K562 (cell line): ENCODE measurements at regions not wholly inside any gene's neighbourhood (a gene's known extent, or its start where the extent isn't known, plus 50 kb on each side); places are given as distances from the start of the nearest gene placed in this dataset.
"Not testable (repeated sequence)": the region's sequence is repeated elsewhere in the genome, so short reads cannot be mapped to it uniquely, and the experiment has no call there.

Experiments used
- ATAC-seq: fragments of 200-7000 bp; cut with Tn5 transposase; 3 replicates; pipeline ENCODE4 v1.9.1; 2020; ENCODE audit warnings: moderate library complexity
- BruUV-seq: library from RNA; stranded (reverse); fragments of 400-500 nt; replicated peaks from 2 replicates; lab custom pipeline; 2021; lab: Mats Ljungman, UMichigan
- CTCF ChIA-PET: fragments of 300-600 bp; formaldehyde crosslinking; extraction: SDS; loops from one replicate; lab custom pipeline; 2021; ENCODE audit warnings: low intra/inter-chr PET ratio; lab: Yijun Ruan, JAX
- POLR2A ChIA-PET: fragments of 300-600, 350-650 bp; sonication (Branson Sonifier 250); formaldehyde crosslinking; extraction: SDS; loops from one replicate; lab custom pipeline; 2021; ENCODE audit warnings: antibody characterized with exemption, inconsistent platforms; lab: Yijun Ruan, JAX
- DNase-seq, 4 experiments: peaks; one replicate each; pipeline versions ENCODE4 v3.0.0 to v3.0.0-alpha.2; 2011 to 2018; ENCODE audit warnings: low spot score in 3 of 4, mixed read lengths in 3 of 4; ENCODE audit errors: extremely low read depth in 1 of 4
- FAIRE-seq: peaks from 2 replicates; lab custom pipeline; 2011; peaks lifted over from hg19 to GRCh38; lab: Jason Lieb, UNC
- H2AFZ ChIP-seq: 2 replicates; pipeline ENCODE4 v1.6.0; 2011; ENCODE audit warnings: low read depth, low read length, control low read depth, inconsistent platforms
- H3K27ac ChIP-seq: fragments of 200-600 bp; 3 replicates; pipeline ENCODE4 v1.8.0; 2011; ENCODE audit warnings: low read depth, mild to moderate bottlenecking, control low read depth, inconsistent platforms, low read length, moderate library complexity, mixed read lengths; ENCODE audit errors: extremely low read depth
- H3K27me3 ChIP-seq, 2 experiments: fragments of 300-600 bp in 1 of 2; 2 replicates in 1 of 2; 3 replicates in 1 of 2; pipeline versions ENCODE4 v1.6.0 to v1.8.0; 2011; ENCODE audit warnings: inconsistent platforms in 2 of 2, low read length in 2 of 2, mild to moderate bottlenecking in 1 of 2, mixed read lengths in 1 of 2, moderate library complexity in 1 of 2; ENCODE audit not compliant: control insufficient read depth in 2 of 2, insufficient read depth in 2 of 2
- H3K36me3 ChIP-seq: fragments of 300-600 bp; 3 replicates; pipeline ENCODE4 v1.8.0; 2011; ENCODE audit warnings: mild to moderate bottlenecking, low read length, inconsistent platforms; ENCODE audit not compliant: control insufficient read depth, insufficient read depth
- H3K4me1 ChIP-seq, 2 experiments: fragments of 200-600 bp in 1 of 2; replicated peaks in 1 of 2; 2 replicates in 1 of 2; 3 replicates in 1 of 2; pipeline versions ENCODE4 v1.5.1 to v1.8.0; 2011; ENCODE audit warnings: inconsistent platforms in 2 of 2, low read length in 2 of 2, mild to moderate bottlenecking in 1 of 2, mixed read lengths in 1 of 2, moderate library complexity in 1 of 2; ENCODE audit not compliant: control insufficient read depth in 2 of 2, insufficient read depth in 2 of 2
- H3K4me2 ChIP-seq: 2 replicates; pipeline ENCODE4 v1.6.1; 2011; ENCODE audit warnings: low read length, control low read depth, inconsistent platforms, mixed read lengths; ENCODE audit not compliant: insufficient read depth
- H3K4me3 ChIP-seq: fragments of 200-600 bp; sonication (generic), shearing (Covaris generic); 2 replicates; pipeline ENCODE4 v1.5.1; 2016; ENCODE audit warnings: control low read depth, inconsistent platforms
- H3K79me2 ChIP-seq: fragments of 200-600 bp; 3 replicates; pipeline ENCODE4 v1.8.0; 2011; ENCODE audit warnings: low read length, inconsistent platforms; ENCODE audit not compliant: control insufficient read depth, insufficient read depth
- H3K9ac ChIP-seq, 2 experiments: 2 replicates each; pipeline versions ENCODE4 v1.6.0 to v1.6.1; 2011; ENCODE audit warnings: low read depth in 2 of 2, low read length in 2 of 2, control low read depth in 1 of 2, inconsistent platforms in 1 of 2, mild to moderate bottlenecking in 1 of 2, mixed read lengths in 1 of 2; ENCODE audit not compliant: insufficient read depth in 1 of 2
- H3K9me1 ChIP-seq: one replicate; pipeline ENCODE4 v1.6.0; 2011; ENCODE audit warnings: inconsistent platforms, mild to moderate bottlenecking, low read length, moderate library complexity; ENCODE audit not compliant: control insufficient read depth, insufficient read depth
- H3K9me3 ChIP-seq: replicated peaks from 2 replicates; pipeline ENCODE4 v1.5.1; 2011; ENCODE audit warnings: low read depth, low read length, inconsistent platforms; ENCODE audit not compliant: control insufficient read depth, insufficient read depth
- H4K20me1 ChIP-seq: replicated peaks from 2 replicates; pipeline ENCODE4 v1.6.1; 2011; ENCODE audit warnings: low read length, inconsistent platforms, mixed read lengths; ENCODE audit not compliant: control insufficient read depth, insufficient read depth
- ATF3 ChIP-seq, 2 experiments: fragments of 450-650 bp in 1 of 2; sonication (generic) in 1 of 2; formaldehyde crosslinking in 1 of 2; IDR thresholded peaks in 1 of 2; conservative IDR thresholded peaks in 1 of 2; 2 replicates each; pipeline versions ENCODE4 v1.6.1 to v1.8.1; 2016 to 2023; ENCODE audit warnings: mild to moderate bottlenecking in 2 of 2, moderate library complexity in 2 of 2, inconsistent platforms in 1 of 2, missing genetic modification reagents in 1 of 2
- BACH1 ChIP-seq: fragments of 200-800 bp; sonication (Bioruptor generic); IDR thresholded peaks from 2 replicates; pipeline ENCODE4 v1.6.1; 2016; ENCODE audit warnings: missing genetic modification characterization, missing compliant biosample characterization
- CBFA2T3 ChIP-seq: fragments of 450-650 bp; IDR thresholded peaks from 2 replicates; pipeline ENCODE4 v1.6.1; 2017
- ILF3 ChIP-seq: fragments of 450-650 bp; IDR thresholded peaks from 2 replicates; pipeline ENCODE4 v1.6.1; 2018; ENCODE audit warnings: antibody characterized with exemption, mild to moderate bottlenecking, moderate library complexity, borderline replicate concordance
- MYBL2 ChIP-seq, 2 experiments: fragments of 450-650 bp in 1 of 2; sonication (generic) in 1 of 2; formaldehyde crosslinking in 1 of 2; IDR thresholded peaks; 2 replicates each; pipeline versions ENCODE4 v1.6.1 to v1.8.1; 2017 to 2022; ENCODE audit warnings: borderline replicate concordance in 1 of 2, inconsistent platforms in 1 of 2, low read depth in 1 of 2, mild to moderate bottlenecking in 1 of 2, missing genetic modification reagents in 1 of 2, moderate library complexity in 1 of 2
- NR4A1 ChIP-seq, 2 experiments: fragments of 250-450 bp in 1 of 2; fragments of 450-650 bp in 1 of 2; sonication (Bioruptor Pico) in 1 of 2; IDR thresholded peaks; 2 replicates each; pipeline versions ENCODE4 v1.4.0 to v1.6.1; 2016 to 2020; ENCODE audit warnings: mild to moderate bottlenecking in 2 of 2, missing compliant biosample characterization in 1 of 2, missing genetic modification characterization in 1 of 2, moderate library complexity in 1 of 2
- PTBP1 ChIP-seq: fragments of 200-400 bp; formaldehyde crosslinking; IDR thresholded peaks from 2 replicates; pipeline ENCODE4 v1.6.1; 2017; ENCODE audit warnings: low read depth, low read length
- ZFP36 ChIP-seq: fragments of 150-350 bp; IDR thresholded peaks from 2 replicates; pipeline ENCODE4 v1.6.1; 2018; ENCODE audit warnings: low read length, low read depth; ENCODE audit not compliant: partially characterized antibody
- ZNF133 ChIP-seq: fragments of 250-450 bp; sonication (Bioruptor Pico); IDR thresholded peaks from 2 replicates; pipeline ENCODE4 v1.4.0; 2020; ENCODE audit warnings: mild to moderate bottlenecking
- WGBS: fragments of 100-300 bp; shearing (Covaris generic); methylation state at CpG from one replicate; pipeline ENCODE4 v1.1.6; 2016; ENCODE audit warnings: low coverage, mixed read lengths; ENCODE audit not compliant: insufficient coverage; ENCODE audit errors: missing lambda C conversion rate; 5-methylcytosine and 5-hydroxymethylcytosine counted together
- in situ Hi-C: fragments of 300-500 bp; cut with MboI; formaldehyde crosslinking; loops from 4 replicates; pipeline ENCODE4 v1.15.0; 2018; ENCODE audit warnings: inconsistent platforms, mixed read lengths
- intact Hi-C: fragments of 100-400 bp; cut with micrococcal nuclease; formaldehyde crosslinking; loops from 2 replicates; pipeline ENCODE4 v1.14.2; 2022
- TF ChIP-seq, protein P1 (sequence below): sonication (generic); formaldehyde crosslinking; IDR thresholded peaks from 2 replicates; pipeline ENCODE4 v1.4.0; 2020; ENCODE audit warnings: mild to moderate bottlenecking, missing genetic modification reagents

DNA sequence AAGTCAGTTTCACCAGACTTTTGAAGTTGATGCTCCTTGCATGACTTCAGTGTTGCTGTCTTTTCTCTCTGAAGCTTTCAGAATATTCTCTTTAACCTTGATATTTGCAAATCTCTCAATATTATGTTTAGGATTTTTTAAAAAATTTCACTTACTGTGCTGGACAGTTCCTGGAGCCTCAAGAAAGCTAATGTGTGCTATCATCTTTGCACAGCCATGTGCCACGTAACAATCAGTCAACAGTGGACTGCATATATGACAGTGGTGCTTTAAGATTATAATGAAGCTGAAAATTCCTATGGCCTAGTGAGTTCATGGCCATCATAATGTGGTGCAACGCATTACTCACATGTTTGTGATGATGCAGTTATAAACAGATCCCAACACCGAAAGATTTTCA lies 59.1 kb upstream of the OGFRL1 start (continued):
- TF ChIP-seq MYBL2 (IDR thresholded peaks at IDR 0.05; ENCODE audit: low read depth) = no peak
- TF ChIP-seq MYBL2 (CRISPR knock-in tag; IDR thresholded peaks at IDR 0.05; ENCODE audit: borderline replicate concordance) = no peak

DNA sequence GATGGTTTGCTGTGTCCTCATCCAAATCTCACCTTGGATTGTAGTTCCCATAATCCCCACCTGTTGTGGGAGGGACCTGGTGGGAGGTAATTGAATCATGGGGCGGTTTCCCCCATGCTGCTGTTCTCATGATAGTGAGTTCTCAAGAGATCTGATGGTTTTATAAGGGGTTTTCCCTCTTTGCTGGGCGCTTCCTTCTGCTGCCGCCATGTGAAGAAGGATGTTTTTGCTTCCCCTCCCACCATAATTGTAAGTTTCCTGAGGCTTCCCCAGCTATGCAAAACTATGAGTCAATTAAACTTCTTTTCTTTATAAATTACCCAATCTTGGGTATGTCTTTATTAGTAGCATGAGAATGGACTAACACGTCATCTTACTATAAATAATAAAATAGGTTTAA lies 55.7 kb upstream of the OGFRL1 start:
- H3K9me1 ChIP-seq, POLR2A ChIA-PET, H3K9me3 ChIP-seq, ATAC-seq, H3K4me2 ChIP-seq, intact Hi-C loops, H2AFZ ChIP-seq, H3K4me3 ChIP-seq, H3K4me1 ChIP-seq, DNase-seq, CTCF ChIA-PET, BruUV-seq, H3K27ac ChIP-seq, in situ Hi-C loops, H3K27me3 ChIP-seq, H3K79me2 ChIP-seq, FAIRE-seq, H4K20me1 ChIP-seq, H3K36me3 ChIP-seq, H3K9ac ChIP-seq: not testable (repeated sequence)
- WGBS = 0% methylated on average over 4 of the region's 4 CpGs

- no peak for FAIRE-seq
- H3K9ac ChIP-seq = no peak overlapping the region
- WGBS = 0% methylated on average over 1 of the region's 1 CpG
- no peaks in the 10 kb centered on the region for H3K4me1 ChIP-seq
- H3K4me3 ChIP-seq = no peak overlapping the region
- no peak overlapping the region for H2AFZ ChIP-seq
- no peak overlapping the region for H3K27ac ChIP-seq
- DNase-seq = no peak
- no TSS peak for BruUV-seq
- ATAC-seq = no peak
- no peaks in the 10 kb centered on the region for H3K27me3 ChIP-seq
- ChIA-PET POLR2A (no interaction called here), CTCF (no interaction called here)
- H3K79me2 ChIP-seq = no peaks in the 10 kb centered on the region
- no peaks in the 10 kb centered on the region for H3K9me3 ChIP-seq
- no peaks in the 10 kb centered on the region for H3K9me1 ChIP-seq
- H4K20me1 ChIP-seq = no peaks in the 10 kb centered on the region
- in situ Hi-C loops = no loop called here
- H3K36me3 ChIP-seq = no peaks in the 10 kb centered on the region
- intact Hi-C loops = no loop called here
- H3K4me2 ChIP-seq = no peak overlapping the region
- TF ChIP-seq PTBP1 = no peak
- TF ChIP-seq CBFA2T3 = no peak
- no peak for TF ChIP-seq ZFP36
- TF ChIP-seq, protein P1, sequence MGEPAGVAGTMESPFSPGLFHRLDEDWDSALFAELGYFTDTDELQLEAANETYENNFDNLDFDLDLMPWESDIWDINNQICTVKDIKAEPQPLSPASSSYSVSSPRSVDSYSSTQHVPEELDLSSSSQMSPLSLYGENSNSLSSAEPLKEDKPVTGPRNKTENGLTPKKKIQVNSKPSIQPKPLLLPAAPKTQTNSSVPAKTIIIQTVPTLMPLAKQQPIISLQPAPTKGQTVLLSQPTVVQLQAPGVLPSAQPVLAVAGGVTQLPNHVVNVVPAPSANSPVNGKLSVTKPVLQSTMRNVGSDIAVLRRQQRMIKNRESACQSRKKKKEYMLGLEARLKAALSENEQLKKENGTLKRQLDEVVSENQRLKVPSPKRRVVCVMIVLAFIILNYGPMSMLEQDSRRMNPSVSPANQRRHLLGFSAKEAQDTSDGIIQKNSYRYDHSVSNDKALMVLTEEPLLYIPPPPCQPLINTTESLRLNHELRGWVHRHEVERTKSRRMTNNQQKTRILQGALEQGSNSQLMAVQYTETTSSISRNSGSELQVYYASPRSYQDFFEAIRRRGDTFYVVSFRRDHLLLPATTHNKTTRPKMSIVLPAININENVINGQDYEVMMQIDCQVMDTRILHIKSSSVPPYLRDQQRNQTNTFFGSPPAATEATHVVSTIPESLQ (CRISPR knock-in tag) = no peak
- TF ChIP-seq ILF3 = no peak
- no peak for TF ChIP-seq NR4A1 (CRISPR knock-in tag; IDR thresholded peaks at IDR 0.05)
- no peak for TF ChIP-seq NR4A1 (tag; IDR thresholded peaks at IDR 0.05)
- TF ChIP-seq ZNF133 (CRISPR knock-in tag) = no peak
- TF ChIP-seq ATF3 (IDR thresholded peaks at IDR 0.05) = no peak
- TF ChIP-seq ATF3 (CRISPR knock-in tag; conservative IDR thresholded peaks at IDR 0.05) = no peak
- TF ChIP-seq BACH1 (tag) = no peak
These were observed 51.6 kb upstream of the OGFRL1 start for GRCh38 chr6:71236926-71237434.
